HEK293 (cell line): ENCODE measurements at regions not wholly inside any gene's neighbourhood (a gene's known extent, or its start where the extent isn't known, plus 50 kb on each side); places are given as distances from the start of the nearest gene placed in this dataset.

ENCODE experiments used
- CTCF ChIA-PET: fragments of 350-600 bp; formaldehyde crosslinking; extraction: SDS; loops from one replicate; lab custom pipeline; 2021; ENCODE audit warnings: antibody characterized with exemption; lab: Yijun Ruan, JAX
- POLR2A ChIA-PET: fragments of 300-600 bp; formaldehyde crosslinking; extraction: SDS; loops from one replicate; lab custom pipeline; 2020; ENCODE audit warnings: antibody characterized with exemption, inconsistent platforms; lab: Yijun Ruan, JAX
- H3K27ac ChIP-seq: fragments of 200-500 bp; sonication (Bioruptor generic); 2 replicates; pipeline ENCODE4 v1.5.1; 2014; ENCODE audit warnings: low read depth, low read length, control low read depth, inconsistent platforms; ENCODE audit errors: extremely low read depth
- H3K36me3 ChIP-seq, 2 experiments: fragments of 200-500 bp in 1 of 2; sonication (Bioruptor generic) in 1 of 2; 1 replicate in 1 of 2; 2 replicates in 1 of 2; pipeline ENCODE4 v1.5.1; 2014 to 2017; ENCODE audit warnings: inconsistent platforms in 2 of 2, low read length in 2 of 2; ENCODE audit not compliant: control insufficient read depth in 2 of 2, insufficient read depth in 1 of 2
- H3K4me1 ChIP-seq: fragments of 200-500 bp; sonication (Bioruptor generic); 2 replicates; pipeline ENCODE4 v1.5.1; 2014; ENCODE audit warnings: mild to moderate bottlenecking, low read length, inconsistent platforms; ENCODE audit not compliant: control insufficient read depth, insufficient read depth
- H3K4me3 ChIP-seq: 2 replicates; pipeline ENCODE4 v1.5.1; 2011; ENCODE audit warnings: low read depth, mild to moderate bottlenecking, control low read depth, low read length, moderate library complexity
- H3K9me3 ChIP-seq: fragments of 200-500 bp; sonication (Bioruptor generic); 2 replicates; pipeline ENCODE4 v1.5.1; 2014; ENCODE audit warnings: low read depth, low read length, inconsistent platforms; ENCODE audit not compliant: control insufficient read depth, insufficient read depth
- ELK4 ChIP-seq: IDR thresholded peaks from 2 replicates; pipeline ENCODE4 v1.6.1; 2011; ENCODE audit warnings: mild to moderate bottlenecking, low read depth, low read length, borderline replicate concordance
- HOXC10 ChIP-seq: sonication (generic); formaldehyde crosslinking; IDR thresholded peaks from 2 replicates; pipeline ENCODE4 v1.8.1; 2023; ENCODE audit warnings: mild to moderate bottlenecking, missing genetic modification reagents
- INSM2 ChIP-seq: fragments of 450-650 bp; formaldehyde crosslinking; IDR thresholded peaks from 2 replicates; pipeline ENCODE4 v1.5.1; 2016; ENCODE audit warnings: missing biosample characterization, missing genetic modification characterization
- MEIS1 ChIP-seq: sonication (generic); formaldehyde crosslinking; IDR thresholded peaks from 2 replicates; pipeline ENCODE4 v1.8.1; 2022; ENCODE audit warnings: missing genetic modification reagents, mild to moderate bottlenecking, borderline replicate concordance
- RBAK ChIP-seq: fragments of 450-650 bp; formaldehyde crosslinking; IDR thresholded peaks from 2 replicates; pipeline ENCODE4 v1.5.1; 2016; ENCODE audit warnings: missing biosample characterization, missing genetic modification characterization
- YY2 ChIP-seq: fragments of 450-650 bp; formaldehyde crosslinking; IDR thresholded peaks from 2 replicates; pipeline ENCODE4 v1.5.1; 2016; ENCODE audit warnings: missing biosample characterization, missing genetic modification characterization
- ZEB2 ChIP-seq: fragments of 450-650 bp; formaldehyde crosslinking; IDR thresholded peaks from 2 replicates; pipeline ENCODE4 v1.5.1; 2016; ENCODE audit warnings: missing biosample characterization, missing genetic modification characterization
- ZFP37 ChIP-seq: fragments of 450-650 bp; formaldehyde crosslinking; IDR thresholded peaks from 2 replicates; pipeline ENCODE4 v1.5.1; 2016; ENCODE audit warnings: missing biosample characterization, missing genetic modification characterization
- ZNF114 ChIP-seq: fragments of 450-650 bp; formaldehyde crosslinking; IDR thresholded peaks from 2 replicates; pipeline ENCODE4 v1.5.0; 2017; ENCODE audit warnings: missing biosample characterization, missing genetic modification characterization
- ZNF248 ChIP-seq: fragments of 450-650 bp; formaldehyde crosslinking; IDR thresholded peaks from 2 replicates; pipeline ENCODE4 v1.5.1; 2017; ENCODE audit warnings: missing biosample characterization, missing genetic modification characterization
- ZNF266 ChIP-seq: fragments of 450-650 bp; formaldehyde crosslinking; IDR thresholded peaks from 2 replicates; pipeline ENCODE4 v1.5.1; 2016; ENCODE audit warnings: missing biosample characterization, missing genetic modification characterization, low read depth
- ZNF274 ChIP-seq, 2 experiments: fragments of 200-500 bp in 1 of 2; fragments of 450-650 bp in 1 of 2; sonication (Bioruptor generic) in 1 of 2; formaldehyde crosslinking in 1 of 2; IDR thresholded peaks; 2 replicates each; pipeline versions ENCODE4 v1.5.1 to v1.6.1; 2014 to 2016; ENCODE audit warnings: borderline replicate concordance in 1 of 2, inconsistent platforms in 1 of 2, low read length in 1 of 2, missing biosample characterization in 1 of 2, missing genetic modification characterization in 1 of 2
- ZNF311 ChIP-seq: fragments of 450-650 bp; formaldehyde crosslinking; IDR thresholded peaks from 2 replicates; pipeline ENCODE4 v1.5.1; 2017; ENCODE audit warnings: missing biosample characterization, missing genetic modification characterization, borderline replicate concordance
- ZNF350 ChIP-seq: fragments of 450-650 bp; formaldehyde crosslinking; IDR thresholded peaks from 2 replicates; pipeline ENCODE4 v1.5.0; 2017; ENCODE audit warnings: missing biosample characterization, mild to moderate bottlenecking, missing genetic modification characterization
- ZNF354C ChIP-seq: fragments of 450-650 bp; formaldehyde crosslinking; IDR thresholded peaks from 2 replicates; pipeline ENCODE4 v1.5.1; 2016; ENCODE audit warnings: missing biosample characterization, missing genetic modification characterization, low read depth, borderline replicate concordance
- ZNF37A ChIP-seq: fragments of 450-650 bp; IDR thresholded peaks from 2 replicates; pipeline ENCODE4 v1.5.1; 2018; ENCODE audit warnings: missing biosample characterization, missing genetic modification characterization
- ZNF391 ChIP-seq: fragments of 450-650 bp; formaldehyde crosslinking; IDR thresholded peaks from 2 replicates; pipeline ENCODE4 v1.5.1; 2016; ENCODE audit warnings: low read depth, missing biosample characterization, missing genetic modification characterization, borderline replicate concordance
- ZNF518A ChIP-seq: fragments of 450-650 bp; formaldehyde crosslinking; conservative IDR thresholded peaks from 2 replicates; pipeline ENCODE4 v1.5.1; 2016; ENCODE audit warnings: low read depth, missing biosample characterization, missing genetic modification characterization
- ZNF549 ChIP-seq: fragments of 450-650 bp; IDR thresholded peaks from 2 replicates; pipeline ENCODE4 v1.5.1; 2018; ENCODE audit warnings: missing biosample characterization, missing genetic modification characterization, mild to moderate bottlenecking, inconsistent platforms, moderate library complexity
- ZNF677 ChIP-seq: fragments of 450-650 bp; IDR thresholded peaks from 2 replicates; pipeline ENCODE4 v1.5.0; 2018; ENCODE audit warnings: missing biosample characterization, mild to moderate bottlenecking, missing genetic modification characterization, moderate library complexity
- ZNF777 ChIP-seq: fragments of 450-650 bp; formaldehyde crosslinking; IDR thresholded peaks from 2 replicates; pipeline ENCODE4 v1.5.1; 2017; ENCODE audit warnings: missing biosample characterization, missing genetic modification characterization, borderline replicate concordance

GRCh38 chr7:42549866-42550485 lies 313.0 kb upstream of the GLI3 start (continued):
- TF ChIP-seq ZNF518A (tag by site-specific recombination) (no peak), ZNF248 (tag by site-specific recombination) (no peak), ZNF354C (tag by site-specific recombination) (no peak), ZEB2 (tag by site-specific recombination) (no peak), HOXC10 (CRISPR knock-in tag) (no peak), INSM2 (tag by site-specific recombination) (no peak), ZNF391 (tag by site-specific recombination) (no peak), ZNF777 (tag by site-specific recombination) (no peak), ZFP37 (tag by site-specific recombination) (no peak), ZNF549 (tag by site-specific recombination) (no peak)

GRCh38 chr7:42548816-42549611 lies 312.0 kb upstream of the GLI3 start:
- Histone ChIP-seq H3K27ac (no peak overlapping the region), H3K36me3 (no peaks in the 10 kb centered on the region), H3K4me3 (no peak overlapping the region), H3K4me1 (no peaks in the 10 kb centered on the region), H3K9me3 (no peaks in the 10 kb centered on the region; the same call in 1 of the 2 replicates)
- ChIA-PET CTCF (interaction anchor here (0.7 kb wide), 1 partner anchor 499 kb away, joined by 4 read pairs; no protein-coding TSS in a partner anchor), POLR2A (no interaction called here)
- TF ChIP-seq ZNF114 (no peak), ELK4 (no peak), ZNF677 (tag by site-specific recombination) (no peak), ZNF266 (no peak), ZNF311 (tag by site-specific recombination) (no peak), YY2 (tag by site-specific recombination) (no peak), ZNF37A (tag by site-specific recombination) (no peak), ZNF350 (tag by site-specific recombination) (no peak), RBAK (no peak), MEIS1 (CRISPR knock-in tag) (no peak), ZNF274 (IDR thresholded peaks at IDR 0.05; ENCODE audit: low read length) (no peak), ZNF274 (tag by site-specific recombination; IDR thresholded peaks at IDR 0.05; ENCODE audit: borderline replicate concordance) (no peak)
